ENCODE measurements at regions not wholly inside any gene's neighbourhood (a gene's known extent, or its start where the extent isn't known, plus 50 kb on each side); places are given as distances from the start of the nearest gene placed in this dataset.
"Not testable (repeated sequence)": the region's sequence is repeated elsewhere in the genome, so short reads cannot be mapped to it uniquely, and the experiment has no call there.

DNA sequence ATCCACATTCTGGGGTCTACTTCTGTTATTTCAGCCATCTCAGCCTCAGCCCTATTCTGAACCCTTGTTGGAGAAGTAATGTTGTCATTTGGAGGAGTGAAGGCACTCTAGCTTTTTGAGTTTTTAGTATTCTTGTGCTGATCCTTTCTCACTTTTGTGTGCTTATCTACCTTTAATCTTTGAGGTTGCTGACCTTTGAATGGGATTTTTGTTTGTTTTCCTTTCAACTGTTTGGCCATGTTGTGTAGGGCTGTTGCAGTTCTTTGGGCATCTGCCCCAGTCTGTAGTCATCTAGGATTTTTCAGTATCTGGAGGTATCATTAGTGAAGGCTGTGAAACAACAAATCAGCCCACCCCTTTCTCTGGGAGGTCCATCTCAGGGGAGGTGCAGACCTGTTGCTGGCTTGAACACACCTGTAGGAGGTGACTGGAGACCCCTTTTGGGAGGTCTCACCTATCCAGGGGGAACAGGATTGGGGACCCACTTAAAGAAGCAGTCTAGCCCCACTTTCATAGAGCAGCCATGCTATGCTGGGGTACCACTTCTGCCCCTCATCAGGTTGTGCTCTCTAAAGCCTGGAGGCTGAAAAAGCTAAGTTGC lies 1391.4 kb downstream of the UQCRFS1 start:
- no peak for DNase-seq (ENCODE audit: low spot score)

- no peak for DNase-seq (ENCODE audit: low spot score)
Measured at GRCh38 chr19:27815985-27816384, 1397.0 kb downstream of the UQCRFS1 start.

DNA sequence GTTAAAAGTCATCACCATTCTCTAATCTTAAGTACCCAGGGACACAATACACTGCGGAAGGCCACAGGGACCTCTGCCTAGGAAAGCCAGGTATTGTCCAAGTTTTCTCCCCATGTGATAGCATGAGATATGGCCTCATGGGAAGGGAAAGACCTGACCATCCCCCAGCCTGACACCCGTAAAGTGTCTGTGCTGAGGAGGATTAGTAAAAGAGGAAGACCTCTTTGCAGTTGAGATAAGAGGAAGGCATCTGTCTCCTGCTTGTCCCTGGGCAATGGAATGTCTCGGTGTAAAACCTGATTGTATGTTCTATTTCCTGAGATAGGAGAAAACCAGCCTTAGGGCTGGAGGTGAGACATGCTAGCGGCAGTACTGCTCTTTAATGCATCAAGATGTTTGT lies 1398.1 kb downstream of the UQCRFS1 start:
- DNase-seq (ENCODE audit: low spot score): not testable (repeated sequence)

- not testable (repeated sequence) for DNase-seq (ENCODE audit: low spot score)
Measured at GRCh38 chr19:27814274-27814673, 1398.7 kb downstream of the UQCRFS1 start.

DNA sequence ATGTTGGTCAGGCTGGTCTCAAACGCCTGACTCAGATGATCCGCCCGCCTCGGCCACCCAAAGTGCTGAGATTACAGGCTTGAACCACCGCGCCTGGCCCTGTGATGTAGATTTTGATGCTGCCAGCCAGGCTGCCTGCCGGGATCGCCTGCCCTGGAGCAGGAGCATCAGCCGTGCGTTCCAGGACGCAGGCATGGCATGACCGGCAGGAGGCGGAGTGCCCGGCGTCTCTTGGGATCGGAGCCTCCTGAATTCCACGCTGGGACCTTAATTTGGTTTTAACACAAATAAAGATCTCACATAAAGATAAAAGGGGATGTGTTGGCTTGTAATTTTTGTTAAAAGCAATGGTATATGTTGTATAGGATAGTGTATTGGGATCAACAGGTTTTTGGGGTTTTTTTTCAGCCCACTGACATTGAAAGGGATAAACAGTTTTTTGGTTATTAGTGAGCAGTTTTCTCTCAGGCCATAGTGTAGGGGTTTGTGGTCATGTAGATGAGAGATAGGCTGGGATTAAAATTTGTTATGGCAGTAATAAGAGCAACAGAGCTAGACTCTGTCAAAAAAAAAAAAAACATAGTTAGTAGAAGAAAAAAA lies 1406.4 kb downstream of the UQCRFS1 start:
- no peak for DNase-seq (ENCODE audit: low spot score)

- no peak for DNase-seq (ENCODE audit: low spot score)
Measured at GRCh38 chr19:27805848-27806247, 1407.1 kb downstream of the UQCRFS1 start.

- DNase-seq (ENCODE audit: low spot score): not testable (repeated sequence)
Measured at GRCh38 chr19:27802293-27802692, 1410.7 kb downstream of the UQCRFS1 start.

DNA sequence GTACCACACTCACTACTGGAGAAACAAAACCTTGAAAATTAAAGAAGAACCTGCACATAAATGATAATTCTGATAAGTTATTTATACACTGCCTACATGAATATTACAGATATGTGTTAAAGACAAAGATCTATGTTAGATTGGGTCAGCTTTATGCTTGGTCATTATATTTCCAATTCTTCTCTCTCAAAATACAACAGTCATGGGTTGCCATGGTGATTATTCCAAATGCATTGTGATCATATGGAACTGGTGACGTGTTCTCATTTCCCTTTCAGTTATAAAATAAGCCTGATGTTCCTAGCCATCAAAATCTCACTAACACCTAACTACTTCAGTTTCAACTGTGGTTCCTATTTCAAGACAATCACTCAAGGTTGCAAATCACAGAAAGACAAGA lies 1416.4 kb downstream of the UQCRFS1 start:
- DNase-seq (ENCODE audit: low spot score): no peak

DNA sequence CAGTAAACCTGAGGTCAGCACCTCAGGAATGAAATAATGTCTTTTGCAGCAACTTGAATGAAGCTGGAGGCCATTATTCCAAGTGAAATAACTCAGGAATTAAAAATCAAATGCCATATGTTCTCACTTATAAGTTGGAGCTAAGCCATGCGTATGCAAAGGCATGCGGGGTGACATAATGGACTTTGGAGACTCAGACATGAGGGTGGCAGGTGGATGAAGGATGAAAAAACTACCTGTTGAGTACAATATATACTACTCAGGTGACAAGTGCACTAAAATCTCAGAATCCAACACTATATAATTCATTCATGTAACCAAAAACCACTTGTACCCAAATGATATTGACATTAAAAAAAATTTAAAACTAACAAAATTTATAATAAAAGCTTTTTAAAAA lies 1416.9 kb downstream of the UQCRFS1 start:
- DNase-seq (ENCODE audit: low spot score): no peak

DNA sequence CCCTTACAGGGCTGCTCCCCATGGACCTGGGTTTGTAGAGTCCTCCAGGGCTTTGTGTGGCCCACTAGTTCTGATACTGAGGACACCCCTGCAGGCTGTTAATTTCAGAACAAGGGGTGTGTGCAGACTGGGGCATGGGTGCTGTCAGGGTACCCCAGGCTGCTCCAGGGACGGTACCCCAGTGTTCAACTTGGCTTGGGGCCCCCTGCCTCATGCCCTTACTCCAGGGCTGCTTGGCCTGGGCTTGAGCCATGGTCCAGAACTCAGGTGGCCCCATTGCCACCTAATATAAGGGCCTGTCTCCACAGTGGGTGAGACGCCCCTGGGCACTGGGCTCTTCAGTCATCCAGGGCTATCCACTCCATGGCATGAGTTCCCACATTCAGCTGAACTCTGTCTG lies 1417.6 kb downstream of the UQCRFS1 start:
- DNase-seq (ENCODE audit: low spot score): no peak

DNA sequence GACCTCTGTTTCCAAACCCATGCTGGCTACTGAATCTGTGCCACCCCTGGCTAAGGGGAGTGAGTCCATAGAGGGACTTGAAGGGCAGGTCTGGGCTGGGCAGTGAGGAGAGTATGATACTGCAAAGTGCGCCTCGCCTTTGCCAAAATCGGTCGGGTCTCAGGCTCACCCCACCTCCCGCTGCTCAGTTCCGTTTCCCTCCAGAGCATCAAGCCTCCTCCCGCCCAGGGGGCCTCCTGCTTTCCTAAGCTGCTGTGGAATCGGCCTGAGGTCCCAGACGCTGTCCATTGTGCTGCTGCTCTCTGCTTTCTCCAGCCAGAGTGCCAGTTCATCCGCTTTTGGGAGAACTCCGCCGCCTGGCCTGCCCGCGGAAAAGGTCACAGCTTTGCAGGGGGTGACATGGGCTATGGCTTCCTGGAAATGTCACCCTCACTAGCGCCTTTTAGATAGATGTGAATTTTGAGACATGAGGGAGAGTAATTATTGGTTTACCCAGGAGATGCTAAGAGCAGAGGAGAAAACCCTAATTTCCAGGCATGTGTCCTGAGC lies 1418.4 kb downstream of the UQCRFS1 start:
- DNase-seq (ENCODE audit: low spot score): no peak

DNA sequence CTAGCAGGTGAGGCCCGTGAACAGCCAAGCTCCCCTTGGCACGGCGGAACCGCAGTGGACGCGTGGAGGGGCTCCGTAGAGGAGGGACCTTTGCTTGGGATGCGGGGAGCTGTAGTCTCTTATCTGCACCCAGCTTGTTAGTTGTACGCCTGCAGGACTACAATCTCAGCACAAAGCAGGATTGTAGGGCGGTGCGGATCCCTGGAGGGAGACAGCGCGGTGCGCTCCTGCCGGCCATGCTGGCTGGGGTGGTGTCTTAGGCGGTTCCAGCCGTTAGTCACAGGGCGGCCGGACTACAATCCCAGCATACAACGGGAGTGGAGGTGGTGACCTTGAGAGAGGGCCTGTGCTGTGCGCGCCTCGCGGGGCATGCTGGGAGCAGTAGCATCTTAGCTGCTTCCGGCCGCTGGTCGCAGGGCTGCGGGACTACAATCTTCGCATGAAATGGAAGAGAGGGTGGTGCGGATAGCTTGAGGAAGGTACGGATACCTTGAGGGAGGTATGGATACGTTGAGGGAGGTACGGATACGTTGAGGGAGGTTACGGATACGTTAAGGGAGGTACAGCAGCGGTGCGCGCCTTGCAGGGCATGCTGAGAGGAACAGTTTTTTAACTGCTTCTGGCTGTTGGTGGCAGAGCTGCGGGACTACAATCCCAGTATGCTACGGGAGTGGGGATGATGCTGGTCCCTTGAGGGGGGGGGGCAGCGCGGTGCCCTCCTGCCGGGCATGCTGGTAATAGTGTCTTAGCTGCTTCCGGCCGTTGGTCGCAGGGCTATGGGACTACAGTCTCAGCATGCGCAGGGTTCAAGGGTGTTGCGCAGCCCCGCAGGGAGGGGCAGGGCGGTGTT lies 1419.1 kb downstream of the UQCRFS1 start:
- DNase-seq (ENCODE audit: low spot score): peak; percentile 53

DNA sequence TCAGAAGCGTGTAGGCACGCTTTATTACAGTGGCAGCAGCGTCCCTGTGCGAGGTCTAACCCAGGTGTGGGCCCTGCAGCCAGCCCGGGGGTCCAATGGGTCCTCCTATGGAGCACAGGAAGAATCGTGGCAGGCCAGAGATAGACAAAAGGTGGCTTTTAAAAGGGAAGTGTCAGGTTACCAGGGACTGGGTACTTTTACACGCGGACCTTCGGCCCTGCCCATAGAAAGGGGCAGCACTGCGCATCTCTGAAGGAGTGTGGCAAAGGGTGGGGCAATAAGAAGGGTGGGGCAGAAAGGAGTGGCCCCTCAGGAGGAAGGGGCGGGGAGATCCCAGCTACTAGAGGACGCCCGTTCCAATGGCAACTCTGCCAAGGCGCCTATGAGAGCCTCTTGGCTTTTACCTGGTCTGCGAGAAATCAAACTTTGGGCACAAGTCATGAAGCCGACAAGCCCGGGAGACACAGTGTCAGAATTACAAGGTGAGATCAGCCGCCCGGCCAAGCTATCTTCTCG lies 1419.8 kb downstream of the UQCRFS1 start:
- peak; percentile 12 for DNase-seq (ENCODE audit: low spot score)

DNA sequence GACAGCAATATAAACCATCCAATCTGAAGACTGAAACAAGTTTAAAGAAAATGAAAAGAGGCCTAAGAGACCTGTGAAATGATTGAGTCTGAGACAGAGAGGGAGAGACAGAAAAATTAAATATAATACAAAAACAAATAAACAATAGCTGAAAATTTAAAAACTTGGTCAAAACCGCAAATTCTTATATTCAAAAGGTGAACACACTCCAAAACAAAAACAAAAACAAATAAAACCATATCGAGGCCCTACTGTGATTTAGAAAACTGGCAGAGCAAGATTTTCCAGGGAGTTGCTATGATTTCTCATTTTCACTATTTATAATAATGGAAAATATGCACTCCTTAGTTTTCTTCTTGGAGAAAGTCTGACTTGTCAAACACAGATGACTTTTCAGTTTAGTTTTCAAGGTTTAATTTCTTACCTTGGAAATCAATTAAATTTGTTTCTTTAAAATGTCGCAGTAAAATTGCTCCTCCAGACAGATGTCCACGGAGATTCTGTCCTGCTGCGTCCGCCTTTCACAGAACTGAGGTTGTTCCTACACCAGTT lies 1420.3 kb downstream of the UQCRFS1 start:
- DNase-seq (ENCODE audit: low spot score): no peak

DNA sequence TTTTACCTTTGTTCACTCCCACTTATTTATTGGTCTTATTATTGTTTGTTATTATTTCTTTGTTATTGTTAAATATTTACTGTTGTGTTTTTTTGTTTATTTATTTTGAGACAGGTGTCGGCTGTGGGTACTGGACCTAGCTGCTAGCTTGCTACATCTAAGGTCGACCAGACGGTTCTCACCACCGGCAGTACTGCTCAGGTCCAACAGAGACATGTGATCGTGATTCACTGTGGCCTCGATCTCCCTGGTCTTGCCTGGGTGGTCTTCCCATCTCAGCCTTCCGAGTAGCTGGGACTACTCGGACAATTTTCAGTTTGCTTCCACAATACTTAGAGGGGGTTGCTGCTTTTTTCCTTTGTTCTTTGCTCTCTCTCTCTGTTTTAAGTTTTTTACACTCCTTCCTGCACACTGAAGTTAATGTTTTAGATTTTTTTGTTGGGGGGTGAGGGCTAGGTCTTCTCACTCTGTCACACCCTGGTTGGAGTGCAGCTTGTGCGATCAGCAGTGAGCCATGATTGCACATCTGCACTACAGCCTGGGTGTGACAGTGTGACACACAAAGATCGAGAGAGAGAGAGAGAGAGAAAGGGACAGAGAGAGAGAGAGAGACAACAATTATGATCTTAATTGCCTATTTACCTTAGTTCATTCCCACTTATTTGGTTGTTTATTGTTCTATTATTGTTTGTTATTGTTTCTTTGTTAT lies 1432.4 kb downstream of the UQCRFS1 start:
- no peak for DNase-seq (ENCODE audit: low spot score)

DNA sequence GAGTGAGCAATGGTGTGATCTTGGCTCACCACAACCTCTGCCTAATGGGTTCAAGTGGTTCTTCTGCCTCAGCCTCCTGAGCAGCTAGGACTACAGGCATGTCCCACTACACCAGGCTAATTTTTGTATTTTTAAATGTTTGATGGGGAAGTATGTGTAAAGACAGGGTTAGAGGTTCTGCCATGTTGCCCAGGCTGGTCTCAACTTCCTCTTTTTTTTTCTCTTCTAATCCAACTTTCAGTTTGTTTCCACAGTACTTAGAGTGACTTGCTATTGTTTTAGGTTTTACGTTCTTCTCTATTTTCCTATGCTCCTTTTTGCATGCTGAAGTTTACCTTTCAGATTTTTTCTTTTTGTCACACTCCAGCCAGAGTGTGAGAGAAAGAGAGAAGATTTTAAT lies 1433.0 kb downstream of the UQCRFS1 start:
- no peak for DNase-seq (ENCODE audit: low spot score)

- DNase-seq (ENCODE audit: low spot score): no peak
Measured at GRCh38 chr19:27777726-27778125, 1435.2 kb downstream of the UQCRFS1 start.

GRCh38 chr19:27777242-27777641 lies 1435.7 kb downstream of the UQCRFS1 start:
- DNase-seq (ENCODE audit: low spot score): no peak

GRCh38 chr19:27776524-27776923 lies 1436.4 kb downstream of the UQCRFS1 start:
- no peak for DNase-seq (ENCODE audit: low spot score)

DNA sequence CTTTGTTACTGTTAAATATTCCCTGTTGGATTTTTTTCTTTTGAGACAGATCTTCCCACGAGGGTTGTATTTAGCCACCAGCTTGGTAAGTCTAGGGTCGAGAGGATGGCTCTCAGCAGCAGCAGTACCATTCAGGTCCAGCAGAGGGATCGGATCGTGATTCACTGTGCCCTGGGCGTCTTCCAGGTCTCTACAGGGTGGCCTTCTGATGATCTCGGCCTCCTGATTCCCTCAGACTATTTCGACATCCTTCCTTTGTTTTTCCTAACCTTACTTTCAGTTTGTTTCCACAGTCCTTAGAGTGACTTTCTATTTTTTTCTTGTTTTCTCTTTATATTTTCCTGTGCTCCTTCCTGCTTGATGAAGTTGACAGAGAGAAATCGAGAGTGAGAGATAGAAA lies 1436.9 kb downstream of the UQCRFS1 start:
- no peak for DNase-seq (ENCODE audit: low spot score)

DNA sequence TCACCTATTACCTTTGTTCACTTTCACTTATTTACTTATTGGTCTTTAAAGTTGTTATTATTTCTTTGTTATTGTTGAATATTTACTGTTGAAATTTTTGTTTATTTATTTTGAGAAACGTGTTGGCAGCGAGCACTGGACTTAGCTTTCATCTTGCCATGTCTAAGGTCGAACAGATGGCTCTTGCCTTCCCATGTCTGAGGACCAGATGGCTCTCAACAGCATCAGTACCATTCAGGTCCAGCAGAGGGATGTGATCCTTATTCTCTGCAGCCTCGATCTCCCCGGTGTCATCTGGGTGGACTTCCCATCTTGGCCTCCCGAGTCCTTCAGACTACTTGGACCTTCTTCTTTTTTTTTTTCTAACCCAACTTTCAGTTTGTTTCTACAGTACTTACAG lies 1437.6 kb downstream of the UQCRFS1 start:
- no peak for DNase-seq (ENCODE audit: low spot score)

DNA sequence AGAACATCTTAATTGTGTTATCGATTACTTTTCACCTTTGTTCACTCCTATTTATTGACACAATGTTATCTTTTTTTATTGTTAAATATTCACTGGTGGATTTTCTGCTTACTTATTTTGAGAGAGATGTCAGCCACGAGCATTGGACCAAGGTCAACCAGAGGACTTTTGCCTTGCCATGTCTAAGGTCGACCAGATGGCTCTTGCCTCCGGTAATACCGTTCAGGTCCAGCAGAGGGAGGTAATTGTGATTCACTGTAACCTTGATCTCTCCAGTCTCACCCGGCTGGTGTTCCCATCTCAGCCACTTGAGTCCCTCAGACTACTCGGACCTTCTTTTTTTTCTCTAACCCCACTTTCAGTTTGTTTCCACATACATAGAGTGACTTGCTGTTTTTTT lies 1438.1 kb downstream of the UQCRFS1 start:
- DNase-seq (ENCODE audit: low spot score): no peak

All from hematopoietic multipotent progenitor cell treated with erythropoietin and hydrocortisone succinate and interleukin-3 and kit ligand, for 17 days (in vitro differentiated cells).